SIG-M5 treated with dmso at 0.1 percent for 504 hours (cell line): ENCODE measurements at regions not wholly inside any gene's neighbourhood (a gene's known extent, or its start where the extent isn't known, plus 50 kb on each side); places are given as distances from the start of the nearest gene placed in this dataset.
"Not testable (repeated sequence)": the region's sequence is repeated elsewhere in the genome, so short reads cannot be mapped to it uniquely, and the experiment has no call there.

Experiments
- DNase-seq: peaks from one replicate; lab custom pipeline; 2025; ENCODE audit not compliant: unreplicated experiment; lab: John Stamatoyannopoulos, UW

DNA sequence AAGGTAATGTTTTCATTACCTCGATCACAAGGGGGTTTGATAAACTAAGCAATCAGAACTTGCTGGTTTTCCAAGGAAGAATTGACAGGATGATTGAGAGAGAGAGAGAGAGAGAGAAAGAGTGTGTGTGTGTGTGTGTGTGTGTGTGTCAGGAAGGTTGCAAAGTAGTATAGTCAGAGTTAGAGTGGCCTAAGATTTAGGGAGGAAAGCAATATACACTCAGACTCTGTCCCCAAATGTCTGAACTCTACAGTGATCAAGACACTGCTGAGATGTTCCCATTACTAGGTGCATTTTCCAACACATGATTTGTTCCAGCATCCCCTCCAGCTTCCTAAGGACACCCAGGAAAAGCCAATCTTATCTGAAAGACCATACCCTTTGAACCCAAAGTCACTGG, 1074.1 kb downstream of the BCL11B start:
- no peak for DNase-seq

DNA sequence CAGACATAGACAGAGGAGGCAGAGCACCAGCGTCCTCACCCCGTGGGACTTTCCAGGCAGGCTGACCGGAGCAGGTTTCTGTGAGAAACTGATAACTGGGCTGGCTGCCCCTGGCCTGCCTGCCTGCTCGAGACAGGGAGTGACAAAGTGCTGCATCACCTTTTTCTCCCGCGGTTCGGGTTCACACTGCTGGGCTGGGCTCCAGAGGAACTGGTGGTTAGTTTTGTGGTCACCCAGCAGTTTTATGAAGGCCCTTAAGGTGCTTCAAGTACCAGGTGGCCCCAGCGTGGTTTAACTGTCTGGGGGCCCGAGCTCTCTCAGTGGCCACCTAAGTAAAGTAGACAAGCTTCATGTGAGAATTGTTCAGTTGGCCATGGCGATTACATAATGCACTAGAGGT, 1073.6 kb downstream of the BCL11B start:
- no peak for DNase-seq

DNA sequence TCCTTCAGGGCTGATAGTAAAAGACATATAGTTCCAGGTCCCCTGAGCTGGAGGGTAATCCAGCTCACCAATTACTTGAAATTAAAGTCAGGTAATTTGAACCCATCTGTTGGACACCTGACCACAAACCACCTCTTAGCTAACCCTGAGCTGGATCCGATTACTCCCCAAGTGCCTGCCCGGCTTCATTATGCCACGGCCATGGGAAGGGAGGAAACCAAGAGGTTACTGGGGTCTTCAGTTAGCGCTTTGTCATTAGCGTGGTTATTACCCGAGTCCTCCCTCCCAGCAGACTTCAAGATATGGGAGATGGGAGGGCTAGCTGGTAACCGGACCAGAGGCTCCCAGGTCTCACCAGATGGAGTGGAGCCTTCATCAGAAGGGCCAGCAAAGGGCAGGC, 1071.4 kb downstream of the BCL11B start:
- DNase-seq = no peak

DNA sequence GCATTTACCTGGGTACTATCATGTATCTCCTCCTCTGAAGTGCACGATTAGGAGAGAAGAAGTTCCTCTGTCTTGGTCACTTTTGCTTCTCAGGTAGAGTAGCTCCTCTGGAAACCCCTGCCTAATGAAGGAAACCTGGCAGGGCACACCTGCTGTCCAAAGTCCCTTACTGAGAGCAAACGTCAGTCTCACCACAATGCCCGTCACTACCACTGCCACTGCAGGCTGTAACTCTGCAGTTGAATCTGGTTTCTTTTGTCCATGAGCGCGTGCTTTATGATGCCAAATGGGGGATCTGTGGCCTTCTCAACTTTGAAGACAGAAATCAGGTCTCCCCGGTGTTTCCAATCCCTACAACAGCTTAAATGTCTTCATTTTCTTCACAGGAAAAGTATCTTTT, 1068.6 kb downstream of the BCL11B start:
- DNase-seq = no peak

DNA sequence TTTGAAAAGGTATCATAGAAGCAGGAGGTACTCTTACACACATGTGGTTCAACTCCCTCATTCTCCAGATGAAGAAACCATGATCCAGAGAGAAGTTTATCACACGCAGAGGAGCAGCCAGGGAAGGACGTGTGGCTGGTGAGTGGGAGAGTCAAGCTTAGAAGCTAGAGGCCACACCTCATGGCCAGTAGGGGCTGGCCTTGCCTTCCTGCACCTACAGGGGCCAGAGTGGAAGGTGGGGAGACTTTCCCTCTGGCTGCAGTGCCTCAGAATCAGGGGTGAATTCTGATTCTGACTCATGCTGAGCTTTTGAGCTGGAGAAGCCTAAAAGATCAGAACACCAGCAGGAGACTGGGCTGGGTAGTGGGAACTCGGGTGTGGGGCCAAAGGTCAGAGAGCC, 1067.9 kb downstream of the BCL11B start:
- DNase-seq = no peak

DNA sequence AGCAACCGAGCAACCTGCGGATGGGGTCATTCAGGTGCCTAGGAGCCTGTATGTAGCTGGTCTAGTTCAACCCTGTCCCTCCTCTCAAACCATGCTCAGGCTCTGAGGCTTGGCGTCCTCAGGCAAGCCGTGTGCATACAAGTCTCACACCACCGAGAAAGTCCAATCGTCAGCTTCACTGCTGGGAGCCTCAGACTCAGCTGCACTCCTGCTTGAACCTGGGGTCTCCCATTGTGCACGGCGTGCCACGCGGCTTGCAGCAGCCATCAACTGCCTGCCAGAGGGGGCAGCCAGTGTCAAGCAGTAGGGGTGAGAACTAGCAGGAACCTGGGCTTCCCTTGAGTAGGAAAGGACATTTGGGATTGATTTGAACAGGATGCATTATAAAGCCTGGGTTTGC, 1064.6 kb downstream of the BCL11B start:
- no peak for DNase-seq

DNA sequence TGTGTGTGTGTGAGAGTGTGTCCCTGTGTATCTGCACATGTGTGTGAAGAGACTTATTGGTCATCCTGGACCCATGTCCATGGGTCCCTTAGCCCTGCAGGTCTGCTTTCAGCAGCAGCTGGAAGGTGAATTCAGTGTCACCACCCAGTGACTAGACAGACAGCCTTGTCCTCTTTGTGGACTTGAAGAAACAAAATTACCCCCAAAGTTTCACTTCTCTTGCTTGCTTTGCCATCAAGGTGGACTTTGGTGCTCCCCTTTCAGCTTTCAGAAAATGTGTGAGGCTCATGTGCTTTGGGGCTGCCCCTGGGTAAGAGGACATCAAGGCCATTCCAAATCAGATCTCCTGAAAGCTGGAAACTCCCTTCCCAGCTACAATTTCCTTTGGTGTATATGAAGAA, 1063.8 kb downstream of the BCL11B start:
- no peak for DNase-seq

DNA sequence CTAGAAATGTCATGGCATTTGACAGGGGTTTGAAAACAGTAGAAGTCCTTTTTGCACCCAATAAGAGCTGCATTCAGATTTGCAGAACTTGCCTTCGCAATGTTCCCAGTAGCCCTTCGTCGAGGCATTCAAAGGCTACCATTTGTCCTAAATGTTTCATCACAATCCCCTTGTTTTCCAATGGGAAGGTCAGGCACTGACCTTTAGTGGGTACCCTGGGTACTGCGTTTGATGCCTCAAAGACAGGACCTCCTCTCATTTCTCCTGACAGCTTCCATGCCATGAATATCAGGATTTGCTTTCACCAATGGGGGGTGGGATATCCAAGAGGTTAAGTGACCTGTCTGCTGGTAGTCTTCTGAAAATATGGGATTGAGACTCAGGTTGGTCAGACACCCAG, 1063.1 kb downstream of the BCL11B start:
- DNase-seq = no peak

DNA sequence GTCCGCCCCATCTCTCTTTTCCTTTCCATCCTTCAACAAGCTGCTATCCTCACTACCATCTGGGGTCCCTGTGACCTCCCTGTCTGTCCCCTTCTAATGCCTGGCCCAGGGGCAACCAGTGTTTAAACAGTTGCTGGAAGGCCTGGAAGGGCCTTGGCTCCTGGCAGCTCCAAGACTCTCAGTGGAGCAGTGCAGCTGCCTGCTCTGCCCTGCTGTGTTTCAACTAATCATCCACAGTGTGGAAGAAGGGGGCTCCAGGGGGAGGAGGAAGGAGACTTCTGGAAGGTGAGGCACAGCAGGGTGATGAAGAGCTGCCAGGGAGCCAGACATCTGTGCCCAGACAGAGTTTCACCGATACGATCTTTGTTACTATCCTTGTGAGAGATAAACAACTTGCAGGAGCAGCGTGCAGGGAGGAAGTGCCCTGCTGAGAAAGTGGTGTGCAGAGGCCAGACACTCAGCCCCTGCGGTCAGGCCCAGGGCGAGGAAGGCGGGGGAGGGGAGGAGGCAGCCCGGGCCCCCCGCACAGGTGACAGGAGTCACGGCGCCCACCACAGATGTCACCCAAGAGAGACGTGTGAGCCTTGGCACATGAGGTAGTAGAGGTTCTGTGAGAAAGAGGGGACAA, 1061.8 kb downstream of the BCL11B start:
- DNase-seq = no peak

DNA sequence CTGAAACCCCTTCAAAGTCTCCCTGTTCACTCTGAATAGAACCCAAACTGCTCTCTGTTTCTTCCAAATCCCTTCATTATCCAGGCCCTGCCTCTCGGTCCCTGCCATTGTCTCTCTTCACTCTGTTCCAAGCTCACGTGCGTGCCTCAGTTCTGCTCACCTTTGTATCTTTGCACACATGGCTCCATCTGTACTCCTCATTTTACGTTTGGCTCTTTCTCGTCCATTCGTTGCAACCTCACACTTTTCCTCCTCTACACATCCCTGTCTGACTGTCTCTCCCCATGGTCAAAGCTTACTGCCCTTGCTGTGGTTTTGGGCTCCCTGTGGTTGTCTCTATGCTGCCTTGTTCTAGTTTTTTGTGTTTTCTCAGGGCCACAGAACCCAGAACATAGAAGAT, 1054.5 kb downstream of the BCL11B start:
- DNase-seq = no peak

DNA sequence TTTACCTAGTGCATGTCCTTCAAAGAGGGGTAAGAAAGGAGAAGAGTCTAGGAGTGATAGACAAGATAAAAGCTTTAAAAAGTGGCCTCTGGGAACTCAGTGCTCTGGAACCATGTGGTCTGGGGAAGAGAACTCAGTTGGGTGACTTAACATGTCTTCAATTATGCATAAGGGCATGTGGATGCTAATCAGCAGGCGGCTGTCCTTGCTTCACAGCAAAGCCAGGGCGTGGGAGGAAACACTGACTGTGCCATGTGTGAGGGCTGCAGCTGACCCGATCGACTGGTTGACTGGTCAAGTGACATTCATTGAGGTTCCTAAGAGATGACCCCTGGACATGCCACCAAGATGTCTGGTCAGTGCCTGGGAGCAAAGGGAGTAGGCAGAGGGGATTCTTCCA, 1053.8 kb downstream of the BCL11B start:
- DNase-seq = no peak

DNA sequence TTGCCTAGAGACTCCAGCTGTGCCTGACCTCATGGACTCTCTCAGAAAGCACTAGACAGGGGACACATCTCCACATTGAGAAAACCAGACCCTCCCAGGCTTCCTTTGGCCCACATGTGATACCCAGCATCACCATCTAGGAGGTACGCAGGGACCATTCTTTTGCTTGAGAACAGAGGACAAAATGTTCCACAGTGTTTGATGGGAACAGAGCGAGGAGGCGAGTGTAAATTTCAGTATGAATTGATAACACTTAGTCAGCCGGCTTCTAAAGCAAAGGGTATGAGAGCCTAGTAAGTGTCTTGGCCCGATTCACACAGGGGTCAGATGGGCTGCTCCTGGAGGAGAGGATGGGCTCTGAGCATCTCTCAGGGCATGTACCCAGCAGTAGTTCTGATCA, 1052.4 kb downstream of the BCL11B start:
- DNase-seq = no peak

DNA sequence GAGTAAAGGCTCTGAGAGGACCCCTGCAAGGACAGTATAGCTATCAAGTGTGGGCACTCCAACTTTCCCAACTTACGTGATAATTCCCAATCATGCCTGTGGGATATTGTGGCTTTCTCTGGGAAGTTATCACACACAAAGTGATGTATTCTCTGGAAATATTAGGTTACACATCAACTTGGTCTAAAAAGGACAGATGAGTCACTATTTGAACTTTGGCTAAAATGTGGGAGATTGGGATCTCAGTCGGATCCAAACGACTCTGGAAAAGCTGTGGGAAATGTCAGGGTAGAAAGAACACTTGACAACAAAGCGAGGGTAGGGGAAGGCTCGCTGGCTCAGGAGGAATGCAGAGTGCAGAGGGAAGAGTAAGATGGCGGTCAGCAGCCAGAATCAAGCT, 1048.9 kb downstream of the BCL11B start:
- no peak for DNase-seq

DNA sequence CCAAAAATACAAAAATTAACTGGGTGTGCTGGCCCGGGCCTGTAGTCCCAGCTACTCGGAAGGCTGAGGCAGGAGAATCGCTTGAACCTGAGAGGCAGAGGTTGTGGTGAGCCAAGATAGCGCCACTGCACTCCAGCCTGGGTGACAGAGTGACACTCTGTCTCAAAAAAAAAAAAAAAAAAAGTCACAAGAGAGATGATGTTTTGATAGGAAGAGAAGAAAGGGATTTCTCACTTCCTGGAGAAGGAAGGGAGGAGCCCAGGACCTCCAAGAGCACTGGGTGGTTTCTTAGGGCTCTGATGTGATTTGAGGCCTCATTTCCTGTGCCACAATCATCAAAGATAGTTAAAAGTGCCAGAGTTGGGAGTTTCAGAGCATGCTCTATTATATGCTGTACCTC, 1048.3 kb downstream of the BCL11B start:
- not testable (repeated sequence) for DNase-seq

DNA sequence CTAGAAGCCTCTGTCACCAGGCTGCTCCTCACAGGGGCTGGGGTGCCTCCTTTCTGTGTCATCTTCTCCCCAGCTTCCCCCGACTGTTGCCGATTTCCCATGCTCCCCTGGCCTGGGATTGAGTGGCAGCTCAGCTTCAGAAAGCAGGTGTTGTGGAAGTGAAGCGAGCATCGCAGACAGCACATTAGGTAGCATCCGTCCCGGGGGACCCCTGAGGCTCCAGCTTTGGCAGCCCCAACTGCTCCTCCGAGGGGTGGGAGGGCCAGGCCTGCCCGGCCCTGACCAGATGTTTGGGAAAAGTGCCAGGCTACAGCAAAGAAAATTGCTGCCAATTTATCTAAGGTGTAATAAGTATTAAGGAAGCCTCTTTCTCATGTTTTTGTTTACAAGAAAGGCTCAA, 1045.6 kb downstream of the BCL11B start:
- DNase-seq = no peak

DNA sequence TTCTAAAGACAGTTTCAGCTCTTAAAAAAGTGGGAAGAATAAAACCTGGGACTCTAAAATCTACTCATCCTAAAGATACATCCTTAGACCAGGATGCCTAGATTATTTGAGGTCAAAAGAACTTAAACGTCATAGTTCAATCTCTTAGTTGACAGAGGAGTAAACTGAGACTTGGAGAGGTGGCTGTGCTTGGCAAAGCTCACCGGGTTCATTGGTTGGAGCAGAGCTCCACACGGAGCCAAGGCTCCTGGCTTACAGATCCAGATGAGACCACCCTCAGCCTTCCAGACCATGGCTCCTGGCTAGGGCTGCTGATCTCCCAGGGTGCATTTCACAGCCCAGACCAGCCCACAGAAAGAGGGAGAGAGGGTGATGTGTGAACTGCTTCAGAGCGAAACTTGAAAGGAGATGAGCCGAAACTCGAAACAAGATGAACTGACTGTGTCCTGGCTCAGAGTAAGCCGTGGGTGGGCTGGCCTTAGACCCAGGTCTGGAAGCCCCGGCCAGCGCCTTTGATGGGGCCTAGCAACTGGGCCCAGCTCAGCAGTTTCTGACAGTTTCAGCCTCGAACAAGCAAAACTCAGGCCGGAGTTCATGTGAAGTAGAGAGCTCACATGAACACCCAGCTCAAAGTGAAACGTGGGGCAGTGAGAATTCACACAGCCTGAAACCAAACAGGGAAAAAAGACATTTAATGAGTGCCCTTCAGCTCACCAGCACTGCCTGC, 1044.8 kb downstream of the BCL11B start:
- DNase-seq = no peak

DNA sequence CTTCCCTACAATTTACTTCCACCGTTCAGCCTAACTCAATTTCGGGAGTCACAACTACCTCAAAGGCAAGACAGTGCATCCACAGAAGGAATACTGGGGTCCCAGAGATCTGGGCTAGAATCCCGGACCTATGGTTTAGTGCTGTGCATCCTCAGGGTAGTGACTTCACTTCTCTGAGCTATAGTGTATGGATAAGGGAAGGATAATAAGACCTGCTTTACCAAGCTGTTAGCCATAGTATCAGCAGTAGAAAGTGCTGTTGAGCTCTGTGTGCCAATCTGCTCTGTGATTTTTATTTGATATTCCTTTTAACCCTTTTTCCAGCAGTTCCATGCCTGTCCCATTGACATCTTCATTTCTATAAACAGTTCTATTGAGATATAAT, 1044.3 kb downstream of the BCL11B start:
- no peak for DNase-seq

DNA sequence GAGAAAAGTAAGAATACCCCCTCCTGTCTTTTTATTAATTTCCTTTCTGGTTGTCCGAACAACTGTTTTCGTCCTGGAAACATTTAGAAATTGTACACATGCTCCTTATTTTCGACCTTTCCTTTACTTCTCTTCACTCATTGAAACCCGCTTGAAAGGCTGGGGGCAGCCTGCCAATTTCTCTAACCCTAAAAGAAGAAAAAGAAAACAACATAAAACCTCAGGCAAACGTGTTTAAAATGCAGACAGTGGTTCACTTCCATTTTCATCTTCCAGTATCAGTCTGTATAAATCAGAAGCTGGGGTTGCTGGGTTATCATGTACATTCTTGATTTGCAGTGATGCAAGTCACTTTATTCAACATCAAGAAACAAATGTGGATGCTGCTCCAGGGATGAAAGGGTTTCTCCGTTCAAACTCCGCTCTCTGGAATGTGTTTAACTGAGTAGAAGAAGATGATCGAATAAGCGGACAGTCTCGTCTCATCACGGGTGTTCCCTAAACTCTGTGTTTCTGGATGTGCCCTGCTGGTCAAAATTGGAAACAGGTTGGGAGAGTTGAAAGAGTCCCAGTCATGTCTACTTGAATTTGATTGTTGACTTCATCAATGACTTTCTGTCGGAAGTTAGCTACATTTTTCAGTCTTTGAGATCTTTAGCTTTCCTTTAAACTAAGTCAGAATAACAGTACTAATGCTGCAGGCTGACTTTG, 1042.2 kb downstream of the BCL11B start:
- no peak for DNase-seq

DNA sequence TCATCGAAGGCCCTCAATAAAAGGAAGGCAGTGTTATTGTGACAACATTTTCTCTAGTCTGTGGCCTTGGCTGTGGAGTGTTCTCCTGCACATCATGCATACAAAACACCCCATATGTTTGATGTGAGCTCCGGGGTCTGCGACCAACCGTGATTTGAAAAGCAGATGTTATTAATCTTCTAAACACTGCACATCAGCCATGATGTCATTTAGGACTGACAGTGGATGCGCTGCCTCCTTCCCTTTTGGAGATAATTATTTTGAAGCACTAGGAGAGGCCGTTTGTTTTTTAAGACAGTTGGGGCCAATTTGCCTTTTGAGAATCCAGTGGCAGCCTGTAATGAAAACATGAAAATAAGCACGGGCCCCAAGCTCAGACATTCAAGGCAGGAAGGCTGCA, 1041.6 kb downstream of the BCL11B start:
- no peak for DNase-seq

DNA sequence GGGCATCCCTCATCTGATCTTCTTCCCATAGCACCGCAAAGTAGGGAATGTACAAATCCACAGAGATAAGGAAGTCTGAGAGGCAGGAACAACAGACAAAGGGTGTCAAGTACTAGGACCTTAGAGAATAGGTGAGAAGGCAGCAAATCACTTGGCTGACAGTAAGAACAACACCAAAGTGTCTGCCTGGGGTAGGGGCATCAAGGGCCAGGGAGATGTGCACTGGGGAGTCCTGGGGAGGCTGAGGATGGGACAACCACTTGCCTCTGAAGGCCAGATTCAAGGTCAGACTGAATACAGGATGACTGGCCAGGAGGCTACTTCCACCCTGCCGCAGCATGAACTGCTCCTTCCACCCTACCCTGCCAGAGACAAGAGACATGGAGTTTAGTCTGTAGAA, 1040.8 kb downstream of the BCL11B start:
- DNase-seq = no peak

DNA sequence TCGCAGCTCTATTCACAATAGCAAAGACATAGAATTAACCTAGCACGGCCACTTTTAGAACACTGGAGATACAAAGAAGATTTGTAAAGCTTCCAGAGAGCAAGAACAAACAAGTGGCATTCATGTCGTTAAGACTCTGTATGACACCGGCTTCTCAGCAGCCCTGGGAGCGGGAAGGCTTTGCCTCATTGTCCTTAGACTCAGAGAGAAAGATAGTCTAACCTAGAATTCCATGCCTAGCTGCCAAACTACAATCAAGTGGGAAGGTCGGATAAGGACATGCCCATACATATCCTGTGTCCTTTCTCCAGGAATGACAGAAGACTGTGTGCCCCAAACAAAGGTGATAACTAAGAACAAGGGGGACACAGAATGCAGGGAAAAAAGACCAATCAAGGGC, 1038.3 kb downstream of the BCL11B start:
- no peak for DNase-seq

DNA sequence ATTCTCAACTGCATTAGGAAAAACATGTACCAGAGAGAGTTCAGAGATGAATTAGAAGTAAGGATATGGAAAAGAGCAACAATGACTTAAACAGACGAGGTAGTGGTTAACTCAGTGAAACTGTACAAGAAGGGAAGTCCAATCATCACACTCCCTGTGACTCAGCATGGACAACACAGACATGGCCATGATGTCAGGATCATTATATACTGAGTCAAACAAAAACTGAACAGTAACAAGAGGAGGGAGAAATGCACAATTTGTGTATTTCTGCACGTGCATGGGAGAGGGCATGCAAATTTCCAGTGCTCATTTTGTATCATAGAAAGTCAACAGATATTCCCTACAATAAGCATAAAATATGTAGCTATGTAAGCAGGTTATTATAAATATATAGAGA, 1037.8 kb downstream of the BCL11B start:
- DNase-seq = no peak

DNA sequence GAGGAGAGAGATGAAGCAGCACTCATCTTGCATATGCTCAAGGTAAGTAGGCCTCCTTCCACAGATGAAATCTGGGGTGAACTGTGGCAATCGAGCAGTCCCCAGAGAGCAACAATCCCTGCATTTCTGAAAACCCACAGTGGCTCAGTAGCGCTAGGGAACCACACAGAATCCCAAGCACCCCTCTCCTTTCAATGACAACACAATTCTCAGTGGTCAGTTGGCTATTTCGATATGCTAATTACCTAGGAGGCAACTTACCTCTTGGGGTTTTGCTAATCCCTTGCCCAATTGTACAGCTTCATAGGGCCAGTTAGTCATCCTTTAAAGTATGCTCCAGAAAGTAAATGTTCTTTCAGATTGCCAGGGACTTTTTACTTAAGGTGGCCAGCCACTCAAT, 1035.7 kb downstream of the BCL11B start:
- DNase-seq = no peak
